ENCODE measurements at regions not wholly inside any gene's neighbourhood (a gene's known extent, or its start where the extent isn't known, plus 50 kb on each side); places are given as distances from the start of the nearest gene placed in this dataset.

DNA sequence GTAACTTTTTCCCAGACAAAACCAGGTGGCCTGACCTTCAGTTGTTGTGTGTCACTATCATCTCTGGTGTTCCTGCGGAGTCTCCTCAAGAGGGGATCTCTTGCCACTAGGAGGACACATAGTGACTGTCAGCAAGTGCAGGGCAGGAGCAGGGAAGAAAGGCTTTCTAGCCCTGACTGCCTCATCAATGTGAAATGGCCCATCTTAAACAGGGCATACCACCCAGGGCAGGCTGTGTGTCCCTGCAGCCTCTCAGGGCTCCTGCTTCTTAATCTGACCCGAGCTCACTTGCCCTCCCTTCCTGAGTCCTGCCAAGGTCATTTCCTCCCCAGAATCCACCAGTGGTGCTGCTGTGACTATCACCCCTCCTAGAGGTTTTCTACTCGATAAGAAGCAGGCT lies 57.4 kb upstream of the SIMC1 start:
- TF ChIP-seq EGR1 (IDR thresholded peaks at IDR 0.05) (no peak), TAF1 (IDR thresholded peaks at IDR 0.05; ENCODE audit: low read depth) (no peak), CREB1 (IDR thresholded peaks at IDR 0.05; ENCODE audit: low read depth) (no peak), CEBPB (IDR thresholded peaks at IDR 0.05) (no peak), EP300 (IDR thresholded peaks at IDR 0.05; ENCODE audit: borderline replicate concordance) (no peak), ZBTB7A (IDR thresholded peaks at IDR 0.05; ENCODE audit: low read depth) (no peak), TCF12 (IDR thresholded peaks at IDR 0.05; ENCODE audit: low read depth) (no peak), YY1 (IDR thresholded peaks at IDR 0.05; ENCODE audit: low read depth) (no peak), NFIC (IDR thresholded peaks at IDR 0.05) (no peak)
- TF ChIP-seq, protein P1, sequence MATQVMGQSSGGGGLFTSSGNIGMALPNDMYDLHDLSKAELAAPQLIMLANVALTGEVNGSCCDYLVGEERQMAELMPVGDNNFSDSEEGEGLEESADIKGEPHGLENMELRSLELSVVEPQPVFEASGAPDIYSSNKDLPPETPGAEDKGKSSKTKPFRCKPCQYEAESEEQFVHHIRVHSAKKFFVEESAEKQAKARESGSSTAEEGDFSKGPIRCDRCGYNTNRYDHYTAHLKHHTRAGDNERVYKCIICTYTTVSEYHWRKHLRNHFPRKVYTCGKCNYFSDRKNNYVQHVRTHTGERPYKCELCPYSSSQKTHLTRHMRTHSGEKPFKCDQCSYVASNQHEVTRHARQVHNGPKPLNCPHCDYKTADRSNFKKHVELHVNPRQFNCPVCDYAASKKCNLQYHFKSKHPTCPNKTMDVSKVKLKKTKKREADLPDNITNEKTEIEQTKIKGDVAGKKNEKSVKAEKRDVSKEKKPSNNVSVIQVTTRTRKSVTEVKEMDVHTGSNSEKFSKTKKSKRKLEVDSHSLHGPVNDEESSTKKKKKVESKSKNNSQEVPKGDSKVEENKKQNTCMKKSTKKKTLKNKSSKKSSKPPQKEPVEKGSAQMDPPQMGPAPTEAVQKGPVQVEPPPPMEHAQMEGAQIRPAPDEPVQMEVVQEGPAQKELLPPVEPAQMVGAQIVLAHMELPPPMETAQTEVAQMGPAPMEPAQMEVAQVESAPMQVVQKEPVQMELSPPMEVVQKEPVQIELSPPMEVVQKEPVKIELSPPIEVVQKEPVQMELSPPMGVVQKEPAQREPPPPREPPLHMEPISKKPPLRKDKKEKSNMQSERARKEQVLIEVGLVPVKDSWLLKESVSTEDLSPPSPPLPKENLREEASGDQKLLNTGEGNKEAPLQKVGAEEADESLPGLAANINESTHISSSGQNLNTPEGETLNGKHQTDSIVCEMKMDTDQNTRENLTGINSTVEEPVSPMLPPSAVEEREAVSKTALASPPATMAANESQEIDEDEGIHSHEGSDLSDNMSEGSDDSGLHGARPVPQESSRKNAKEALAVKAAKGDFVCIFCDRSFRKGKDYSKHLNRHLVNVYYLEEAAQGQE (IDR thresholded peaks at IDR 0.05; ENCODE audit: low read depth), result no peak
- TF ChIP-seq, protein P2, sequence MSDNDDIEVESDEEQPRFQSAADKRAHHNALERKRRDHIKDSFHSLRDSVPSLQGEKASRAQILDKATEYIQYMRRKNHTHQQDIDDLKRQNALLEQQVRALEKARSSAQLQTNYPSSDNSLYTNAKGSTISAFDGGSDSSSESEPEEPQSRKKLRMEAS (IDR thresholded peaks at IDR 0.05), result no peak
